ENCODE measurements at regions not wholly inside any gene's neighbourhood (a gene's known extent, or its start where the extent isn't known, plus 50 kb on each side); places are given as distances from the start of the nearest gene placed in this dataset.

- Histone ChIP-seq H2AFZ (ENCODE audit: insufficient read depth, low read length, poor library complexity) (no peak overlapping the region), H3K36me3 (ENCODE audit: control insufficient read depth in 1 of 2, insufficient read depth in 2 of 2, low read length in 2 of 2) (no peaks in the 10 kb centered on the region), H3K4me1 (ENCODE audit: control insufficient read depth in 1 of 2, insufficient read depth in 2 of 2, low read length in 2 of 2) (no peaks in the 10 kb centered on the region), H3K4me3 (ENCODE audit: low read depth, low read length) (no peak overlapping the region), H3K79me1 (ENCODE audit: low read length) (no peaks in the 10 kb centered on the region), H2BK12ac (ENCODE audit: low read length) (no peak overlapping the region), H3K9me3 (ENCODE audit: insufficient read depth, low read depth, low read length) (peaks cover 2% of the 10 kb centered on the region), H3K4me2 (ENCODE audit: low read length) (no peak overlapping the region), H3K79me2 (ENCODE audit: control insufficient read depth, insufficient read depth, low read length, poor library complexity) (no peaks in the 10 kb centered on the region), H2BK120ac (ENCODE audit: insufficient read depth, low read length, poor library complexity) (no peak overlapping the region), H2BK5ac (ENCODE audit: low read depth, low read length, poor library complexity) (no peak overlapping the region), H3K23ac (ENCODE audit: low read length) (no peak overlapping the region), H4K8ac (ENCODE audit: low read depth, low read length) (no peak overlapping the region), H3K14ac (ENCODE audit: low read length) (no peak overlapping the region), H3K27ac (ENCODE audit: low read depth, low read length) (no peak overlapping the region), H3K4ac (ENCODE audit: low read depth, low read length) (no peak overlapping the region), H3K18ac (ENCODE audit: low read length) (no peak overlapping the region), H4K12ac (ENCODE audit: low read depth, low read length) (no peak overlapping the region), H2AK5ac (ENCODE audit: low read length) (no peak overlapping the region), H4K91ac (ENCODE audit: low read depth, low read length) (no peak overlapping the region), H3K9ac (ENCODE audit: low read length) (no peak overlapping the region), H3K27me3 (ENCODE audit: insufficient read depth, low read length) (no peaks in the 10 kb centered on the region)
- no peak for DNase-seq
- no CpG with 5 or more reads among the region's 4 CpGs for WGBS (ENCODE audit: extremely low coverage, insufficient coverage, insufficient read length)
Measured at GRCh38 chr10:94085288-94085687, 91.6 kb downstream of the PLCE1 start.

GRCh38 chr10:94085766-94086437 is 92.2 kb downstream of the PLCE1 start:
- Histone ChIP-seq H3K9me3 (ENCODE audit: insufficient read depth, low read depth, low read length) (peaks cover 2% of the 10 kb centered on the region), H3K4ac (ENCODE audit: low read depth, low read length) (no peak overlapping the region), H4K12ac (ENCODE audit: low read depth, low read length) (no peak overlapping the region), H3K79me1 (ENCODE audit: low read length) (no peaks in the 10 kb centered on the region), H2AFZ (ENCODE audit: insufficient read depth, low read length, poor library complexity) (no peak overlapping the region), H3K9ac (ENCODE audit: low read length) (no peak overlapping the region), H3K79me2 (ENCODE audit: control insufficient read depth, insufficient read depth, low read length, poor library complexity) (no peaks in the 10 kb centered on the region), H2BK120ac (ENCODE audit: insufficient read depth, low read length, poor library complexity) (no peak overlapping the region), H4K91ac (ENCODE audit: low read depth, low read length) (no peak overlapping the region), H2BK12ac (ENCODE audit: low read length) (no peak overlapping the region), H3K14ac (ENCODE audit: low read length) (no peak overlapping the region), H4K8ac (ENCODE audit: low read depth, low read length) (no peak overlapping the region), H3K18ac (ENCODE audit: low read length) (no peak overlapping the region), H3K23ac (ENCODE audit: low read length) (no peak overlapping the region), H3K27ac (ENCODE audit: low read depth, low read length) (no peak overlapping the region), H2BK5ac (ENCODE audit: low read depth, low read length, poor library complexity) (no peak overlapping the region), H3K27me3 (ENCODE audit: insufficient read depth, low read length) (no peaks in the 10 kb centered on the region), H3K4me2 (ENCODE audit: low read length) (no peak overlapping the region), H3K4me1 (ENCODE audit: control insufficient read depth in 1 of 2, insufficient read depth in 2 of 2, low read length in 2 of 2) (no peaks in the 10 kb centered on the region), H3K4me3 (ENCODE audit: low read depth, low read length) (no peak overlapping the region), H3K36me3 (ENCODE audit: control insufficient read depth in 1 of 2, insufficient read depth in 2 of 2, low read length in 2 of 2) (no peaks in the 10 kb centered on the region), H2AK5ac (ENCODE audit: low read length) (no peak overlapping the region)
- no peak for DNase-seq
- no CpG with 5 or more reads among the region's 5 CpGs for whole genome bisulfite sequencing (ENCODE audit: extremely low coverage, insufficient coverage, insufficient read length)

GRCh38 chr10:94088926-94089381 is 95.2 kb downstream of the PLCE1 start:
- no peak overlapping the region for H3K27ac ChIP-seq (ENCODE audit: low read depth, low read length)
- no peak overlapping the region for H3K4ac ChIP-seq (ENCODE audit: low read depth, low read length)

GRCh38 chr10:94091649-94092048 is 97.9 kb downstream of the PLCE1 start:
- Histone ChIP-seq H3K27me3 (ENCODE audit: insufficient read depth, low read length) (no peaks in the 10 kb centered on the region), H3K4me2 (ENCODE audit: low read length) (no peak overlapping the region), H4K12ac (ENCODE audit: low read depth, low read length) (no peak overlapping the region), H2BK5ac (ENCODE audit: low read depth, low read length, poor library complexity) (no peak overlapping the region), H3K9ac (ENCODE audit: low read length) (no peak overlapping the region), H3K4me1 (ENCODE audit: control insufficient read depth in 1 of 2, insufficient read depth in 2 of 2, low read length in 2 of 2) (no peaks in the 10 kb centered on the region), H3K4me3 (ENCODE audit: low read depth, low read length) (no peak overlapping the region), H2BK120ac (ENCODE audit: insufficient read depth, low read length, poor library complexity) (no peak overlapping the region), H3K23ac (ENCODE audit: low read length) (no peak overlapping the region), H2AFZ (ENCODE audit: insufficient read depth, low read length, poor library complexity) (no peak overlapping the region), H4K8ac (ENCODE audit: low read depth, low read length) (no peak overlapping the region), H3K14ac (ENCODE audit: low read length) (no peak overlapping the region), H3K9me3 (ENCODE audit: insufficient read depth, low read depth, low read length) (peaks cover 2% of the 10 kb centered on the region), H2AK5ac (ENCODE audit: low read length) (no peak overlapping the region), H3K27ac (ENCODE audit: low read depth, low read length) (no peak overlapping the region), H3K4ac (ENCODE audit: low read depth, low read length) (no peak overlapping the region), H4K91ac (ENCODE audit: low read depth, low read length) (no peak overlapping the region), H3K79me2 (ENCODE audit: control insufficient read depth, insufficient read depth, low read length, poor library complexity) (no peaks in the 10 kb centered on the region), H3K79me1 (ENCODE audit: low read length) (no peaks in the 10 kb centered on the region), H2BK12ac (ENCODE audit: low read length) (no peak overlapping the region), H3K18ac (ENCODE audit: low read length) (no peak overlapping the region), H3K36me3 (ENCODE audit: control insufficient read depth in 1 of 2, insufficient read depth in 2 of 2, low read length in 2 of 2) (no peaks in the 10 kb centered on the region)
- DNase-seq: no peak

More at GRCh38 chr10:94088926-94089381, 95.2 kb downstream of the PLCE1 start:
- no peak overlapping the region for H3K14ac ChIP-seq (ENCODE audit: low read length)
- no CpG with 5 or more reads among the region's 7 CpGs for WGBS (ENCODE audit: extremely low coverage, insufficient coverage, insufficient read length)
- no peak overlapping the region for H2BK5ac ChIP-seq (ENCODE audit: low read depth, low read length, poor library complexity)
- DNase-seq: no peak
- no peak overlapping the region for H3K4me2 ChIP-seq (ENCODE audit: low read length)
- H2BK12ac ChIP-seq (ENCODE audit: low read length): no peak overlapping the region
- H3K36me3 ChIP-seq (ENCODE audit: control insufficient read depth in 1 of 2, insufficient read depth in 2 of 2, low read length in 2 of 2): no peaks in the 10 kb centered on the region
- H3K4me1 ChIP-seq (ENCODE audit: control insufficient read depth in 1 of 2, insufficient read depth in 2 of 2, low read length in 2 of 2): no peaks in the 10 kb centered on the region
- H3K9me3 ChIP-seq (ENCODE audit: insufficient read depth, low read depth, low read length): peaks cover 2% of the 10 kb centered on the region
- H3K79me2 ChIP-seq (ENCODE audit: control insufficient read depth, insufficient read depth, low read length, poor library complexity): no peaks in the 10 kb centered on the region
- no peak overlapping the region for H3K18ac ChIP-seq (ENCODE audit: low read length)
- no peak overlapping the region for H4K12ac ChIP-seq (ENCODE audit: low read depth, low read length)
- no peak overlapping the region for H2AK5ac ChIP-seq (ENCODE audit: low read length)
- H3K23ac ChIP-seq (ENCODE audit: low read length): no peak overlapping the region
- no peak overlapping the region for H2BK120ac ChIP-seq (ENCODE audit: insufficient read depth, low read length, poor library complexity)
- H3K79me1 ChIP-seq (ENCODE audit: low read length): no peaks in the 10 kb centered on the region
- H2AFZ ChIP-seq (ENCODE audit: insufficient read depth, low read length, poor library complexity): no peak overlapping the region
- H4K91ac ChIP-seq (ENCODE audit: low read depth, low read length): no peak overlapping the region
- H3K9ac ChIP-seq (ENCODE audit: low read length): no peak overlapping the region
- H3K4me3 ChIP-seq (ENCODE audit: low read depth, low read length): no peak overlapping the region
- H4K8ac ChIP-seq (ENCODE audit: low read depth, low read length): no peak overlapping the region
- no peaks in the 10 kb centered on the region for H3K27me3 ChIP-seq (ENCODE audit: insufficient read depth, low read length)

All from trophoblast cell (in vitro differentiated cells and primary cell).